ENCODE measurements at regions not wholly inside any gene's neighbourhood (a gene's known extent, or its start where the extent isn't known, plus 50 kb on each side); places are given as distances from the start of the nearest gene placed in this dataset.

- WGBS (ENCODE audit: insufficient coverage) = no CpG with 5 or more reads among the region's 3 CpGs
- peaks cover 20% of the 10 kb centered on the region for H3K27me3 Mint-ChIP-seq
- H3K4me2 ChIP-seq (replicated peaks; ENCODE audit: low read depth, low read length, poor library complexity, severe bottlenecking) = no peak overlapping the region
- no peak overlapping the region for H3K9ac ChIP-seq (ENCODE audit: low read length)
- no peak overlapping the region for H3K27ac Mint-ChIP-seq
- intact Hi-C loops (cut with micrococcal nuclease) = no loop called here
- H3K9me3 Mint-ChIP-seq (ENCODE audit: insufficient read depth) = no peaks in the 10 kb centered on the region
- H3K9me3 ChIP-seq (ENCODE audit: control extremely low read depth in 1 of 3, control insufficient read depth in 2 of 3, insufficient read depth in 1 of 3, low read length in 2 of 3) = peaks cover 0 to 1% (median 0%) of the 10 kb centered on the region in 3 donors
- TF ChIP-seq CTCF (IDR thresholded peaks at IDR 0.05) (no peak), EZH2 (IDR thresholded peaks at IDR 0.05; ENCODE audit: borderline replicate concordance, insufficient read depth, low read depth, low read length, poor library complexity, severe bottlenecking) (no peak)
- H3K4me1 ChIP-seq (ENCODE audit: control insufficient read depth in 2 of 2, insufficient read depth in 2 of 2, low read length in 2 of 2) = no peaks in the 10 kb centered on the region
- no peaks in the 10 kb centered on the region for H3K4me1 Mint-ChIP-seq
- no peak overlapping the region for H3K27ac ChIP-seq (ENCODE audit: low read length in 2 of 2)
- no peaks in the 10 kb centered on the region for H4K20me1 ChIP-seq (ENCODE audit: control insufficient read depth, insufficient read depth, low read length, poor library complexity, severe bottlenecking)
- CTCF ChIA-PET = no interaction called here
- H3K4me3 Mint-ChIP-seq = no peak overlapping the region
- no peaks in the 10 kb centered on the region for H3K36me3 ChIP-seq (replicated peaks in 1 of 2; ENCODE audit: control extremely low read depth in 1 of 2, control insufficient read depth in 1 of 2, extremely low read depth in 1 of 2, insufficient read depth in 2 of 2, low read length in 1 of 2)
- peaks cover 0 to 8% (median 3%) of the 10 kb centered on the region in 4 experiments for H3K27me3 ChIP-seq (replicated peaks in 1 of 4; ENCODE audit: control extremely low read depth in 1 of 4, control insufficient read depth in 3 of 4, insufficient read depth in 4 of 4, low read length in 3 of 4)
- no peak overlapping the region for H2AFZ ChIP-seq (ENCODE audit: insufficient read depth, low read depth, low read length, poor library complexity, severe bottlenecking)
- H3K79me2 ChIP-seq (ENCODE audit: control insufficient read depth, insufficient read depth, low read length) = no peaks in the 10 kb centered on the region
- no peak overlapping the region for H3K4me3 ChIP-seq (ENCODE audit: control extremely low read depth in 1 of 5, extremely low read depth in 1 of 5, insufficient read depth in 1 of 5, low read depth in 2 of 5, low read length in 4 of 5)
- POLR2A ChIA-PET = no interaction called here
- DNase-seq = no peak
- ATAC-seq (ENCODE audit: low read depth) = no peak
Measured at GRCh38 chr3:182693723-182694122, 99.6 kb upstream of the ATP11B start.

- TF ChIP-seq CTCF (IDR thresholded peaks at IDR 0.05) (no peak), EZH2 (IDR thresholded peaks at IDR 0.05; ENCODE audit: borderline replicate concordance, insufficient read depth, low read depth, low read length, poor library complexity, severe bottlenecking) (no peak)
- ATAC-seq (ENCODE audit: low read depth) = no peak
- intact Hi-C loops (cut with micrococcal nuclease) = no loop called here
- no peaks in the 10 kb centered on the region for H3K36me3 ChIP-seq (replicated peaks in 1 of 2; ENCODE audit: control extremely low read depth in 1 of 2, control insufficient read depth in 1 of 2, extremely low read depth in 1 of 2, insufficient read depth in 2 of 2, low read length in 1 of 2)
- H4K20me1 ChIP-seq (ENCODE audit: control insufficient read depth, insufficient read depth, low read length, poor library complexity, severe bottlenecking) = no peaks in the 10 kb centered on the region
- H3K9ac ChIP-seq (ENCODE audit: low read length) = no peak overlapping the region
- peaks cover 0 to 2% (median 0%) of the 10 kb centered on the region in 4 experiments for H3K27me3 ChIP-seq (replicated peaks in 1 of 4; ENCODE audit: control extremely low read depth in 1 of 4, control insufficient read depth in 3 of 4, insufficient read depth in 4 of 4, low read length in 3 of 4)
- H3K4me3 ChIP-seq (ENCODE audit: control extremely low read depth in 1 of 5, extremely low read depth in 1 of 5, insufficient read depth in 1 of 5, low read depth in 2 of 5, low read length in 4 of 5) = no peak overlapping the region
- POLR2A ChIA-PET = no interaction called here
- no peak for DNase-seq
- no peaks in the 10 kb centered on the region for H3K79me2 ChIP-seq (ENCODE audit: control insufficient read depth, insufficient read depth, low read length)
- no peaks in the 10 kb centered on the region for H3K9me3 Mint-ChIP-seq (ENCODE audit: insufficient read depth)
- no peak overlapping the region for H3K4me2 ChIP-seq (replicated peaks; ENCODE audit: low read depth, low read length, poor library complexity, severe bottlenecking)
- H3K4me3 Mint-ChIP-seq = no peak overlapping the region
- 80% methylated on average over 1 of the region's 3 CpGs for WGBS (ENCODE audit: insufficient coverage)
- peaks cover 17% of the 10 kb centered on the region for H3K27me3 Mint-ChIP-seq
- H2AFZ ChIP-seq (ENCODE audit: insufficient read depth, low read depth, low read length, poor library complexity, severe bottlenecking) = no peak overlapping the region
- H3K4me1 ChIP-seq (ENCODE audit: control insufficient read depth in 2 of 2, insufficient read depth in 2 of 2, low read length in 2 of 2) = no peaks in the 10 kb centered on the region
- H3K27ac ChIP-seq (ENCODE audit: low read length in 2 of 2) = no peak overlapping the region
- no peaks in the 10 kb centered on the region for H3K4me1 Mint-ChIP-seq
- CTCF ChIA-PET = interaction anchor here (1.3 to 1.4 kb wide), 2 partner anchors 11 to 14 kb away, joined by 4 to 5 read pairs; no protein-coding TSS in a partner anchor
- no peak overlapping the region for H3K27ac Mint-ChIP-seq
- peaks cover 0 to 1% (median 0%) of the 10 kb centered on the region in 3 donors for H3K9me3 ChIP-seq (ENCODE audit: control extremely low read depth in 1 of 3, control insufficient read depth in 2 of 3, insufficient read depth in 1 of 3, low read length in 2 of 3)
Measured at GRCh38 chr3:182696916-182697315, 96.4 kb upstream of the ATP11B start.
